Fibroblast of villous mesenchyme (primary cell): ENCODE measurements at regions not wholly inside any gene's neighbourhood (a gene's known extent, or its start where the extent isn't known, plus 50 kb on each side); places are given as distances from the start of the nearest gene placed in this dataset.

ENCODE experiments used
- DNase-seq: peaks from one replicate; pipeline ENCODE4 v3.0.0-alpha.2; 2010; ENCODE audit warnings: low read depth
- H3K4me3 ChIP-seq: 2 replicates; pipeline ENCODE4 v1.5.1; 2011; ENCODE audit warnings: low read depth, mild to moderate bottlenecking, low read length
- CTCF ChIP-seq: IDR thresholded peaks from 2 replicates; pipeline ENCODE4 v1.5.1; 2012; ENCODE audit warnings: low read depth, mild to moderate bottlenecking, low read length; ENCODE audit not compliant: insufficient read depth

- no peak overlapping the region for H3K4me3 ChIP-seq
- no peak for TF ChIP-seq CTCF
- no peak for DNase-seq
Measured at GRCh38 chr5:135776457-135776856, 58.0 kb upstream of the SLC25A48 start.

GRCh38 chr5:135761746-135762145 is 72.7 kb upstream of the SLC25A48 start:
- no peak for TF ChIP-seq CTCF
- no peak for DNase-seq
- no peak overlapping the region for H3K4me3 ChIP-seq

GRCh38 chr5:135759149-135759784 is 75.2 kb upstream of the SLC25A48 start:
- no peak for DNase-seq
- TF ChIP-seq CTCF: no peak

GRCh38 chr5:135753990-135754389 is 80.5 kb upstream of the SLC25A48 start:
- TF ChIP-seq CTCF: no peak
- DNase-seq: no peak
- H3K4me3 ChIP-seq: no peak overlapping the region

More at GRCh38 chr5:135759149-135759784, 75.2 kb upstream of the SLC25A48 start:
- H3K4me3 ChIP-seq: no peak overlapping the region

GRCh38 chr5:135750506-135750905 is 84.0 kb upstream of the SLC25A48 start:
- DNase-seq: no peak
- no peak overlapping the region for H3K4me3 ChIP-seq
- peak; percentile 17 for TF ChIP-seq CTCF

GRCh38 chr5:135747824-135748223 is 86.6 kb upstream of the SLC25A48 start:
- TF ChIP-seq CTCF: no peak
- no peak overlapping the region for H3K4me3 ChIP-seq
- no peak for DNase-seq
